Right renal pelvis (tissue), 4 donors: ENCODE measurements at regions not wholly inside any gene's neighbourhood (a gene's known extent, or its start where the extent isn't known, plus 50 kb on each side); places are given as distances from the start of the nearest gene placed in this dataset.

Experiments used
- DNase-seq, 4 donors: peaks; one replicate each; pipeline ENCODE4 v3.0.0-alpha.2; 2013; ENCODE audit warnings: low read depth in 4 of 4, low spot score in 3 of 4, missing footprints in 1 of 4

DNA sequence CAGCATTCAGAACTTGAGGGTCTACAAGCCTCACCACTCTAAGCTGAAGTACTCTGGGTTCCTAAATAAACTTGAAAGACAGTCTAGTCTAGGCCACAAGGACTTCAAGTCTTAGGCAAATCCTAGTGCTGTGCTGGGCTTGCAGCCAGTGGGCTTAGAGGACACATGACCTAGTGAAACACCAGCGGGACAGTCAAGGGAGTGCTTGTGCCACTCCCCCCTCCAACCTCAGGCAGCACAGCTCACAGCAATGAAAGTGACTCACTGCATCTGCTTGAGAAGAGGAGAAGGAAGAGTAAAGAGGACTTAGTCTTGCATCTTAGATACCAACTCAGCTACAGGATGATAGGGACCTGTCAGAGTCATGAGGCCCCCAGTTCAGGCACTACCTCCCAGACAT lies 438.1 kb downstream of the IPO8 start:
- DNase-seq, result no peak

DNA sequence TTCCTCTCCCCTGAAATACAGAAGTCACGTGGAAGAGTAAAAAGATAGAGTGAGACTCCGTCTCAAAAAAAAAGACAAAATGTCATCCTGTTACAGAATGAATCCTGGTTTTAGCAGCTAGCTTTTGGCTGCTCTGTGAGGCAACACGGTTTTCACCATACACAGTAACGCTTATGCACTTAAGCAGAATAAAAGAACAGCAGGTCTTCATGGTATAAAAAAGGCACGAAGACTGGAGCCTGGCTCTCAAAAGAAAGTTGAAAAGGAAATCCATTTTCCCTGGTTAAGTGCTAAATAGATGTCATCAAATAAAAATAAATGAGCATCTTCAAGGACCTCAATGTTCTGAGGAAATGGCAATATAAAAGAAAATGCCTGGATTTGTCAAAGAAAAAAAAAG lies 444.1 kb downstream of the IPO8 start:
- no peak for DNase-seq

- DNase-seq, result no peak
Observed at GRCh38 chr12:30243426-30243825, 452.2 kb downstream of the IPO8 start.

DNA sequence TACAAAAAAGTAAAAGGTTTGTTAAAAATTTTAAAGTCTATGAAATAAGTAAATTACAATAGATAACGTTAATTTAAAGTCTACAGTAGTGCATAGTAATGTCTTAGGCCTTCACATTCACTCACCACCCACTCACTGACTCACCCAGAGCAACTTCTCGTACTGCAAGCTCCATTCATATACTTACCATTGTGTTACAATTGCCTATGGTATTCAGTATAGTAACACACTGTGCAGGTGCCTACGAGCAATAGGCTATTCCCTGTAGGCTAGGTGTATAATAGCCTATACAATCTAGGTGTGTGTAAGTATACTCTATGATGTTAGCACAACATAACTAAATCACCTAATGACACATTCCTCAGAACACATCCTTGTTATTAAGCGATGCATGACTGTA lies 435.3 kb upstream of the TMTC1 start:
- DNase-seq, result no peak

DNA sequence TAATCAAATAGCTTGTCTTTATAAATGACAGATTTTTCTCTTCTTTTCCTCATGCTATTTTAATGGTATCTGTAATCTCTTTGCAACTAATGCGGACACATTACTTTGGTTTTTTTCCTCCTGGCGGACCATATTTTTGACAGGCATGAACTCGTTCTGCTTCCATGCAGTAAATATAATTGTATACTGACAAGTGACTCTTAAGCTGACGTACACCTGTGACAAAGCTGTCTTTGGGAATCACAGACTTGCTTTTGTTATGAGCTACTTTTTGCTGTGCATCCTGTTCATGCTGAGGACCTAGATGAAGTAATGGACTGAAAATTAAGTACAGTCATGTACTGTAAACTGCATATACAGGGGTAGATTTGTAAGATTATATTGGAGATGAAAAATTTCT lies 434.3 kb upstream of the TMTC1 start:
- no peak for DNase-seq

DNA sequence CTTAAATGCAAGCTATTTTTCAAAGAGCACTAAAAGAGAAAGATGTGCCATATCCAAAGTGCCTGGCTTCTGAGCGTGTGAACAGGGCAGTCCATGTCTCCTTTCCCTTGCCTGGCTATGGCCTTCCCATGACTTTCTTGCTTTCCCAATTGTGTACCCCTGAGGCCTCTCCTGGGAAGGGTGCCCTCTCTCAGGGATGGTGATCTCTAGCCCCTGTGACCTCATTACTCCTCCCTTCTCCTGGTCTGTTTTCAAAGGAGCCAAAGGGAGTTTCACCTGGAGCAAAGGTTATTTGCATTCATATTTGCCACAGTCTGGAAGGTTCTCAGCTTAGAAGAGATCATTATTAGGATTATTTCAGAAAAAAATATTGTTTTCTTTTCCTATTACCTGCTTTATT lies 429.4 kb upstream of the TMTC1 start:
- DNase-seq, result no peak

DNA sequence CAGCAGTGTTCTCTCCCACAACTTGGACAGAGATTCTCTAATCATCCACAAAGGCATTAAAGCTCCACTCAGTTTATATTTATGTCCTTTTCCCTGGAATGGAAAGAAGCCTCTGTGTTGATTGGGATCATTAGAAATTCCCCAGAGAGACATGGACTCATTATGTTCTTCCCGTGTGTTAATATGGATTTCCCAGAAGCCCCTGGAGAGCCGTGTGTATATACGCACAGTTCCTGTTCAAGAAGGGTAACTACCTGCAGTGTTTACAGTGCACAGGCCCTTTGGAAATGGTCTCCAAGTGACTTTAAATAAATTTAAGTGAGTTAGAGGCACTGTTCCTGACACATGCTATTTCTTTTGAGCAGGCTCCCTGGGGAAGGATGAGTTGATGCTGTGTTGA lies 428.0 kb upstream of the TMTC1 start:
- no peak for DNase-seq

DNA sequence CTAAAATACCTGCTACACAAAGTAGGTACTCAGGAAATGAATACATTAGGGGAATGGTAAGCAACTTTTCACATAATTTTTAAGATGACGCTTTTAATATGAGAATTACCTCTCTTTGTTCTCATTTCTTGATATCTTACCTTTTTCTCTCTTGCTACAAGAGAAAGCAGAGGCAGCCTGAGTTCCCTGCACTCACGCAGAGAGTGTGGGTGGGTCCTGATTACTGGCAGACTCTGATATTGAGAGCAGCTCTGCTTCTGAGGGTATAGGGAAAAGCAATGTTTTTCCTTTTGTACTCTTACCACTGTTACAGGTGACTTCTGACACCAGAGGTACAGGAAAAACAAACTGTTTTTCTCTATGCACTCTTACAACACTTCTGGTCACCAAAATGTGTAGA lies 420.2 kb upstream of the TMTC1 start:
- DNase-seq, result no peak

- no peak for DNase-seq
Observed at GRCh38 chr12:30202521-30203254, 418.9 kb upstream of the TMTC1 start.

DNA sequence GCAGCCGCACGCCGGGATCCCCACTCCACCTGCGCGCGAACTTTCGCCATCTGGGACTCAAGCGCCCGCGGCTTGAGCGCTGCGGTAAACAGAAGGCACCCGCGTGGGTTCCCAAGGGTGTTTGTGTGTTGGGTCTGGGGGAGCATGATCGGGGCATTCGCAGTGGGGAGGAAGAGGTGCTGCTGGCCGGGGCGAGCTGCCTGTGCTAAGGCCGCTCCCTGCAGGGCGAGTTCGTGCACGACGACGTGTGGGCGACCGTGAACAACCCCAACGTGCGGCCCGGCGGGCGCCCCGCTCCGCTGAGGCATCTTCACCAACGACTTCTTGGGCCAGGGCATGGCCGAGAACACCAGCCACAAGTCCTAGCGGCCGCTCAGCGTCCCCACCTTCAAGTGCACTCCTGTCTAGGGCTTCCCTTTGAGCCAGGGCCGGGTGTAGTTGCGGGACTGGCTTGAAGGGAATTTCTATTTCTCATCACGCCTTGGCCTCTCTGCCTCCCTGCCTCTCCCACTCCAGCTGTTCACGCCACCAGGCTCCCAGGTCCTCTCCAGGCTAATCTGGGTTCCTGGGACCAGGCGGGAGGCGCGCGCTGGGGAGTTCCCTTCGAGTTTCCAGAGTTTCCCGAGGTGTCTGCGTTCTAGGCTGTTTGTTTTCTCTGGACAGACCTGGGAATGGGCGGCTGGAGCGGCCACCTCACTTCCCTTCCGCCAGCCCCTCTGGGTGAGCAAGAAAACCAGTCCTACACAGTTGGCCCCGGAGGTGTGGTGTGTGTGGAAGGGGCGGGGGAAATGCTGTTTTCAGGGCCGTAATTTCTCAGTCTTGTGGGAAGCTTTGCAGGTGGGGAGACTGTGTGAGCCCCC lies 417.8 kb upstream of the TMTC1 start:
- DNase-seq, result no peak

- DNase-seq, result no peak
Observed at GRCh38 chr12:30200864-30201263, 417.1 kb upstream of the TMTC1 start.

DNA sequence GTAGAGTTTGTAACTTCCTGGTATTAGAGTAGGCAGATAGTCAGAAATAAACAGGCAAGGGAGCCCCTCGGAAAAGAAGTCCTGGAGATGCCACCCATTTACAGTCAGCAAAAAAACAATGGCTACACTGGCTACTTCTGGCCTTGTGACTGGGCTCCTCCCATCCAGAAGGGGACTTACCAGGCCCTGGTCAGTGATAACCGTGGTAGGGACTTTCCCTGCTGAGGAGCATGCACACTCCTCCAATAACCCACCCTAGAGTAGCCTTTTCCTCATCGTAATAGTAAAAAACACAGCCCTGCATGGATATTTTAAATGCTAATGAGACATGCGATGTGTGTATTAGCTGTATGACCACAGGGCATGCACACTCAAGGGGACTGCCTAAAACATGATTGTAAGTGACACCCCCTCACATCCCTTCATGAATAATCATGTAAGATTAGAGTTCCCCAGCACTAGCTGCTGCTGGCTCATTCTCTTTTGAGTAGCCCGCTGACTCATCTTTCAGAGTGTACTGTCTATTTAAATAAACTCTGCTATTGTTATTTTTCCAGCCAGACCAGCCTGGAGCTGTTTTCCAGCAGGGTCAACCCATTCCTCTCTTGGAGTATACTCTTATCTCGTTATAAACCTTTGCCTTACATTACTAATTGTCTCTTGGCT lies 413.8 kb upstream of the TMTC1 start:
- no peak for DNase-seq

GRCh38 chr12:30191696-30192455 lies 408.1 kb upstream of the TMTC1 start:
- peak in 3 of 4 donors; percentile 39 to 65 (median 57) for DNase-seq

GRCh38 chr12:30188602-30189326 lies 405.0 kb upstream of the TMTC1 start:
- no peak for DNase-seq

DNA sequence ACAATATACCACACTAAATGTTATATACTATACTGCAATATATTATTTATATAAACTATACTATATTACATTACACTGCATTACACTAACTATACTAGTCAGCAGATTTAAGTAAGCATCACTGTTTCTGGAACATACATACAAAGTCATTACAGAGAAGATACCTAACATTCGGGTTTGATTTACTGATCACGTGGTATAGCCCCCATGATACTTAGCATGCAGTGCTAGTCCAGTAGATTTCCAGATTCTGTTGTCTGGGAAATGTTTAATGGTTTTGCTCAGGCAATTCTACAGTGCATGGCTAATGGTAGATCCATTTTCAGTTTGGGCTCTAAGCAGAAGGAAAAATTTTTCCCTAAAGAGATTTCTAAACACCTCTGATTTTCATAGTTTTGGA lies 403.7 kb upstream of the TMTC1 start:
- no peak for DNase-seq

DNA sequence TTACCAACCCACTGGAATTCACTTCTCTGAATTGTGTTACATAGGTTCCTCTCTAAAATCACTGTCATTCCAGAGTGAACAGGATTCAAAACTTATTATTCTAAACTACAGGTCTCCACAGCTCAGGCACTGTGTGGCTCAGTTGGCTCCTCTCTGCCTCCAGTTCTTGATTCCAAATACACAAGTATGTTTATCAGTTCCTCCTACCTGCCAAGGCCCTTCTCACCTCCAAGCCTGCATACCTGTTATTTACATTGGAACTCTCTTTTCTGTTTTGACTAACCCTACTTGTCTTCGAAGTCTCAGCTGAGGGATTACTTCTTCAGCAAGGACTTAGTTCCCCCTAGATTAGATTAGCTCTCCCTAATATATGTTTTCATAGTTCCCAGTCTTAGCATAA lies 397.6 kb upstream of the TMTC1 start:
- DNase-seq, result no peak

DNA sequence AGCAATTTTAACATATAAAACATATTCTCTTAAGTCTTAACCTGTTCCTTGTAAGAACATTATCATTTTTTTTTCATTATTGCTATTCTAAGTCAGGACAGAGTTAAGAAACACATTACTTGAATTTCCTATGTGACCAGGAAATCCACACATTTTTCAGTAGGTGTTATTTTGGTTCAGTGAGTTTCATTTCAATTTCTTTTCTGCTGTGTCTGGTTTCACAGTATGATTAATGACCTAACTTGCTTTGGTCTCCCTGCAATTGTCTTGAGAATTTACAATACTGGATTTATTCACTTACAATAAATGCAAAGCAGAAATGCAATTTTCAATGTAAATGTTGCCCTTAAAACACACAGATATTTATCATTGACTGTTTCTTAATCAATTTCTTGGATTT lies 396.9 kb upstream of the TMTC1 start:
- DNase-seq, result no peak

DNA sequence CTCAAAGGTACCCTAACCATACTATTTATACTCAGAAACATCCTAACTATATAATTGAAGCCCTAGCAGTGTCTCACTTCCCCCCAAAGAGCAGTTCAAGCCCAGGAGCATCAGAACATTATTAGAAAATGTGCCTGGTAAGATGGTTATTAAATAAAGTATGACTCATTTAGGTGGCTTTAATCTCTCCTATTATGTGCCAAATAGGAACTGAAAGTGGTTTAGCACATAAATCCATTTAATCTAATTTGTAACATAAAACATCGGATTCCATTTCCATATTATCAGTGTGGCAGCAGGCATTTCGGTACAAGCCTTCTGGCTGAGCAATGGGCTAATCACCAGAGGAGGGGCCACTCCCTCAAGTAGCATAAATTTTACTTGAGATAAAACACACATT lies 395.2 kb upstream of the TMTC1 start:
- no peak for DNase-seq

DNA sequence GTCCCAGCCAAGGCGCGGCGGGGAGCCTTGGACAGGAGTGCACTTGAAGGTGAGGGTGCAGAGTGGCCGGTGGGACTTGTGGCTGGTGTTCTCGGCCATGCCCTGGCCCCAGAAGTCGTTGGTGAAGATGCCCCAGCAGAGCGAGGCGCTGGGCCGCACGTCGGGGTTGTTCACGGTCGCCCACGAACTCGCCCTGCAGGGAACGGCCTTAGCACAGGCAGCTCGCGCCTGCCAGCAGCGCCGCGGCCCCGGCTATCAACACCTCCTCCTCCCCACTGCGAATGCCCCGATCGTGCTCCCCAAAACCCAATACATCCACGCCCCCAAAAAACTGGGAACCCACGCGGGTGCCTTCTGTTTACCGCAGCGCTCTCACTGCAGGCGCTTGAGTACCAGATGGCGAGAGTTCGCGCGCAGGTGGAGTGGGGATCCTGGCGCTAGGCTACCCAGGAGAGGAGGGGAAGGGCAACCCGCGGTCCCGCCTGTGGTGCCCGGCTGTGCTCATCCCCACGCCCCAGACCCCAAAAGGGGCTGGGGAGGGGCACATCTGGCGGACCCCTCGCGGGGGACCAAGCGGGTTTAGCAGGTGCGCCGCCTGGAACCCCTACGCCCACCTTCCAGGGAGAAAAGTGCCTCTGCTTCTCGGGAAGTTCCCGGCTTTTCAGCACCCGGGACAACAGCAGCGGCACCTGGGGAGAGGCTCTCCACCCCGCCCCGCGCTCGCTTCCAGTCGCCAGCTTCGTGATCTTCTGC lies 386.3 kb upstream of the TMTC1 start:
- no peak for DNase-seq
